Eye (tissue), 1 donor: ENCODE measurements at regions not wholly inside any gene's neighbourhood (a gene's known extent, or its start where the extent isn't known, plus 50 kb on each side); places are given as distances from the start of the nearest gene placed in this dataset.
"Not testable (repeated sequence)": the region's sequence is repeated elsewhere in the genome, so short reads cannot be mapped to it uniquely, and the experiment has no call there.

Experiments
- DNase-seq: peaks from one replicate; pipeline ENCODE4 v3.0.0-alpha.2; 2015

DNA sequence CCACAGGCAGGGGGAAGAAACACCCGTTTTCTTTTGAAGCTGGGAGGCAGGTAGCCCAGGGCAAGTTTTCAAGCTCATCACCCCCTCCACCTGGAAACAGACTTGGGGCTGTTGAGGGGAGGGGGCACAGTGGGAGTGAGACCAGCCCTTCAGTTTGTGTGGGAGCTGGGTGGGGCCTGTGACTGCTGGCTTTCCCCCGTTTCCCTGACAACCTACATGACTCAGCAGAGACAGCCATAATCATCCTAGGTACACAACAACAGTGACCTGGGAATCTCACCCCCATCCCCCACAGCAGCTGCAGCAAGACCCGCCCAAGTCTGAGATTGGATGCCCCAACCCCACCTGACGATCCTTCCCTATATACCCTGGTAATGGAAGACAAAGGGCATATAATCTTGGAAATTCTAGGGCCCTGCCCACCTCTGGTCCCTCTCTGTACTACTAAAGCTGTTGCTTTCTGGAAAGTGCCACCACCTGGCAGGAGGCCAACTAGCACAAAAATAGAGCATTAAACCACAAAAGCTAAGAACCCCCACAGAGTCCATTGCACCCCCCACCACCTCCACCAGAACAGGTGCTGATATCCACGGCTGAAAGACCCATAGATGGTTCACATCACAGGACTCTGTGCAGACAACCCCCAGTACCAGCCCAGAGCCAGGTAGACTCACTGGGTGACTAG, 422.2 kb upstream of the SGO1 start:
- no peak for DNase-seq

DNA sequence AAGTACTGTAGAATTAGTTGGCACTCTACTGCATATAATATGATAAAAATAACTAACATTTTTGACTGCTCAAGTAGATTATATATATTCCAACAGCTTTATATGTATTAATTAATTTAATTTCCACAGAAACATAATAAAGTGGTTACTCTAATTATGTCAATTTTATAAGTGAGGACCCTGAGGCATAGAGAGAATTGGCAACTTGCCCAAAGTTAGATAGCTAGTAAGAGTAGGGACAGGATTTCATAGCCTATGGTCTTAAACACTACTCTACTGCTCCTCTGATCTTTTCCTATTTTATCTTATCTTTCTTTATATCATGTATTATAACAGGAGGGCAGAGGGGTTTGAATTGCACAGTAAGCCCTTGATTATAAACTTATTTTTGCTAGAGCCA, 418.7 kb upstream of the SGO1 start:
- no peak for DNase-seq

DNA sequence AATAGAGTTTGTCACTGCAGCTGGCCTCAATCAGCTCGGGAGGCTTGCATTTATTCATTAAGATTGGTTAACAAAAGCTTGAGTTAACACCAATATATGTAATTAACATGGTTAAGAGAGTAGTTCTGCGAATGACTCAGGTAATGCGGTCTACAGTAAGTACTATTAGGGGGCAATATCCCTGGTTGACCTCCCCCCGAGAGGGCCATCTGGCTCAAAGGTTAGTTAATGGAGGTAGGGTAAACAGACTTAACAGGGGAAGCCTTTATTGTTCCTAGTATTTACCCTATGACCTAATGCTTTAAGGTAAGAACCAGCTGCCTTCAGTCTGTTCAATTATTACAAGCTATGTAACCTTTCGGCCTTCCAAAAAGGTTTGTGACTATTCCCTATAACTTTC, 403.3 kb upstream of the SGO1 start:
- no peak for DNase-seq

DNA sequence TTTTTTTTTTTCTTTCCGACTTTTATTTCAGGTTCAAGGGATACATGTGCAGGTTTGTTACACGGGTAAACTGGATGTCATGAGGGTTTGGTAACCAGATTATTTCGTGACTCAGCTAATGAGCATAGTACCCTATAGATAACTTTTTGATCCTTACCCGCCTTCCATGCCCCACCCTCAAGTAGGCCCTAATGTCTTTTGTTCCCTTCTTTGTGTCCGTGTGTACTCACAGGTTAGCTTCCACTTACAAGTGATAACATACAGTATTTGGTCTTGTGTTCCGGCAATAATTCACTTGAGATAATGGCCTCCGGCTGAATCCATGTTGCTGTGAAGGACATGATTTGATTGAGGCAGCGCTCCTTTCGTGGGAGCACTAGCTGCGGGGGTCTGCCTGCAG, 402.8 kb upstream of the SGO1 start:
- no peak for DNase-seq

DNA sequence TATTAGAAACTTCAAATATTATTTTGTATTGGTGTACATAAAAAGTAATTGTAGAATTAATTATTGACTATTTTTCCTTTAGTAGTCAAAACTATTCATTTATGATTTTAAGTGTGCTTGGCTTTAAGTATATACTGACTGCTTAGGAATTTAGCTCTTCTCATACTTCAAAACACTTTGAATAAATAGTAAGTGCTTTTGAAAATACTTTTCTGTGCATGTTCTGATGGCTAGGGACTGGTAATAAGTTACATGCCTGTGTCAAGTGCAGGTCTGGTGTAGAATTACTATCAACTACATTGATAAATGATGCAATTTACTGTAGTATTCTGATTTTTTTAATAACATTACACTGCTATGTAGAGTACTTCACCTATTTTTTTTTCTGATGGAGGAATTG, 397.6 kb upstream of the SGO1 start:
- no peak for DNase-seq

DNA sequence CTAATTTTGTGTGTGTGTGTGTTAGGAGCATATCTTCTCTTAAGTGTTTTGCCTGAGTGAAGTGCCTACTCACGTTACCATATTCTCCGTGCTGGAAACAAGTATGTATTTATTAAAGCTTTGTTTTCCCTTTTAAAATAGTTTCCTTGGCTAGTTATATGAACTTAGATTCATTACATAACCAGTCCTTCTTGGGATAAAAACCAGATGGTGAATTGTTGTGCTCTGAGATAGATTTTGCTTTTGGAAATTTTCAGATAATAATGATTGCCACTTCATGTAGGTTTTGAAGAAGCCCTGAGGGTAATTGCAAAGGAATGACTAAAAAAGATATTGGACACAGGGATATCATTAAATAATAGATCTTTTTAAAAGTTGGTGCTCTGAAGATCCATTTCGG, 390.2 kb upstream of the SGO1 start:
- peak; percentile 11 for DNase-seq

DNA sequence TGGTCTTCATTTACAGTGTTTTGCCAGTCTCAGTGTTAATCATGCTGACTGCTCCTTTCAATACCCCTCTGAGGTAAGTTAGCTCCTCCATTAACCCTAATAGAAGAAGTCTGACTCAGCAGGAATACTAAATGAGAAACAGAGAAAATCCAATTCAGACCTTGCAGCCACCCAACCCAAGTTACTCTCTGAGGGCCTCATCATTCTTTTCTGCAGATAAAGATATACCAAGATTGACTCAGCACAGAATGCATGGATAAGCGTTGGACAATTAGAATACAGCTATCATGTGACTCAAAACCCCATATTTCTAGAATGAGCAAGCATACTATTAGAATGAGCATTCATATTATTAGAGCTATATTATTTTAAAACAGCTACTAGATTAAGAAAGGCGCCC, 389.1 kb upstream of the SGO1 start:
- no peak for DNase-seq

DNA sequence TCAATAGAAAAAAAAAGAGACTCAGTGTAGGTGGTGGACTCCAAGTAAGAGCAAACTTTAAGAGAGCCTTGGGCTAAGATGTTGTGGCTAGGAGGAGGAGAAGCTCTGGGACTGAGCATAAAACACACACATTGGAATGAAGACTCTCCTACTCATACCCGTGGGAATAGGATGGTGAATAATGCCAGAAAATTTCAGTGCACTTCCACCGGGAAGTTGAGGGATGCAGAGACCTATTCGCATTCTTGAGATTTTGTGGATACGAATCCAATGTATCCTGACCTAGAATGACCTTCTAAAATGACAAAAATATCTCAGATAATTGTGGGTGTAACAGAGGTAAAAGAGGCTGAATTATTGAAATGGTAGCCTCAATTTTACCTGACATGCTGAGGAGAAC, 388.7 kb upstream of the SGO1 start:
- DNase-seq = peak; percentile 3

DNA sequence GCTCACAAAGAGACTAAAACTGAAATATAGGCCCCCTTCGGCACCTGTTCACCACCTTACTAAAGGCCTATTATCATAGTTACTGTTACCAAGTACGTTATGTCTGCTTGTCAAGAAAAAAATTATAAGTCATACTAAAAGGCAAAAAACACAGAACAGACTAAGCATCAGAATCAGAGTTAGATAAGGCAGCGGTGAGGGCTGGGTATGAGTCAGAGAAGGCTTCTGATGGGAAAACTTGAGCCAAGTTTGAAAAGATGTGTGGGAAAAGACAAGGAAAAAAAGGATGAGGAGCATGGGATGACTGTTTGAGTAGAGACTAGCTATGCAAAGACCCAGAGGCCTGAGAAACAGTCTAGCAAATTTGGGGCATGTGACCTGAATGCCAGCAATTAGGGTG, 387.2 kb upstream of the SGO1 start:
- DNase-seq = no peak

DNA sequence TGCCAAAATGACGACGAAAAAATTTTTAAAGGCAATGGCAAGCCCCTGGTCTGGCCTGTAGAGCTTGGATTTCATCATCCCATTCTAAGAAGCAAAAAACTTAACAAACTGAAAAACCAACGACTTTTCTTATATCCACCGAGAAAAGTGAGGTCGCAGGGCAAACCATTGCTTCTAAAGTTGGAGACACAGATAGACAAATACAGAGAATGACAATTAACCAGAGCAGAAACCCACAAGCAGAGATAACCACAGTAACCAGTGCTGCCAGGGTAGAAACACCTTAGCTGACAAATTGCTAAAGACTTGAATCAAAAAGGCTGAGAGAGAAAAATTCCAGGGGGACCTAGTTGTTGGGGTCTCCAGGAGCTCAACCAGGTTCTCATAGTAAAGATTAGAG, 386.5 kb upstream of the SGO1 start:
- DNase-seq = no peak

DNA sequence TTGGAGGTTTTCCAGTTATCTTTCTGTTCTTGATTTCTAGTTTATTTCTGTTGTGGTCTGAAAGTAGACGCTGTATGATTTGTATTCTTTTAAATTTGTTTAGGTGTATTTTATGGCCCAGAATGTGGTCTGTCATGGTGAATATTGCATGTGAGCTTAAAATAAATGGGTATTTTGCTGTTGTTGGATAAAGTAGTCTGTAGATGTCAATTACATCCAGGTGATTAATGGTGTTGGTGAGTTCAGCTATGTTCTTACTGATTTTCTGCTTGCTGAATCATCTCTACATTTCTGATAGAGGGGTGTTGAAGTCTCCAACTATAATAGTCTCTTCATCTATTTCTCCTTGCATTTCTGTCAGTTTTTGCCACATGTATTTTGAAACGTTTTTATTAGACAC, 383.3 kb upstream of the SGO1 start:
- DNase-seq = no peak

DNA sequence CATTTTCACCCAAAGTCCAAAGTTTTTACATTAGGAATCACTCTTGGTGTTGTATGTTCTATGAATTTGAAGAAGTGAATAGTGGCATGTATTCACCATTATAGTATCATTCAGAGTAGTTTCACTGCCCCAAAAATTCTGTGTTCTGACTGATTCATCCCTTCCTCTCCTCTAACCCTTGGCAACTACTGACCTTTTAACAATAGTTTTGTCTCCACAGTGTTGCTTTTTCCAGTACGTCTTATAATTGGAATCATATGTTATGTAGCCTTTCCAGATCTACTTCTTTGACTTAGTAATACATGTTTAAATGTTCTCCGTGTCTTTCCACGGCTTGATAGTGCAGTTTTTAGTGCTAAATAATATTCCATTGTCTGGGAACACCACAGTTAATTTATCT, 379.0 kb upstream of the SGO1 start:
- DNase-seq = no peak

DNA sequence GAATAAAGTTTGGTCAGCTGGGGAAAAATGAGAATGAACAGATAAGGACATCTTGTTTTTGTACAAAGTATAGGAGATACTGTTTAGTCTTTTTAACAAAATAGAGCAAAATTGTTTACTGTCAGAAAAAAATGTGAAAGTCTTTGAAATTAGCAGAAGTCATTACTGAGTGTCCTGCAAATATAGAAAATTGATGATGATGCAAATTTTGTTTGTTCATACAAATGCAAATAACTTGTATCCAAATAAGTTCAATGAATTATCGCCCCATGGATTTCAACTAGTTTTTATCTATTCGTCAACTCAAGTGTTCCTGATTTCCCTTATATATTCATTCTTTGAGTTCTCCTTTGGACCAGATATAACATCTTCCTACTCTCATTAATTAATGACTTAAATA, 378.0 kb upstream of the SGO1 start:
- DNase-seq = no peak

DNA sequence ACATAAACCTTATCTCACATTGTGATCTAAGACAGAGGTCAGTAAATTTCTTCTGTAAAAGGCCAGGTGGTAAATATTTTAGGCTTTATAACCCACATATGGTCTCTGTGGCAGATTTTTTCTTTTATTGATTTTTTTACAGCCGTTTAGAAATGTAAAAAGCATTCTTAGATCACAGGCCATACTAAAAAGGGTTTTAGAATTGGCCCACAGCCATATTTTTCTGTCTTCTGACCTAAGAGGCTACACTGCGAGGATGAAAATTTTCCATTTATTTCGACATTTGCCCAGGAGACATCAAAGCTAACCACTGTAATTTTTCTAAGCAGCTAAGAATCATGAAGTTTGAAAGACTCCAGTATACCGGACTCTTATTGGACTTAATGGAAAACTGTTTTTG, 377.2 kb upstream of the SGO1 start:
- no peak for DNase-seq

DNA sequence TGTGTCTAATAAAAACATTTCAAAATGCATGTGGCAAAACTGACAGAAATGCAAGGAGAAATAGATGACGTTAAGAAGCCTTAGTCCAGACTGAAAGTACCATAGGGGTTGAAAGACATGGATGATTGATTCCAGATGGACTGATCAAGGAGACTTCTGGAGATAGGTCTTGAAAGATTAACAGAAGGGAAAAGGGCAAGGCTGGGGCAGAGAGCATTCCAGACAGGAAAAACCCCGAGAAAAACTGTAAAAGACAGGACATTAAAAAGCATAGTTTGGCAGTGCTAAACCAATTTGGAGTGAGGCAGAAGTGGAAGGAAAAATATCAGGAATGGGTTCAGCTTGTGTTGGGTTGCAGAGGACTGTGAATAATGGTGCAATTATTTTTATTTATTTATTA, 375.2 kb upstream of the SGO1 start:
- peak; percentile 6 for DNase-seq

DNA sequence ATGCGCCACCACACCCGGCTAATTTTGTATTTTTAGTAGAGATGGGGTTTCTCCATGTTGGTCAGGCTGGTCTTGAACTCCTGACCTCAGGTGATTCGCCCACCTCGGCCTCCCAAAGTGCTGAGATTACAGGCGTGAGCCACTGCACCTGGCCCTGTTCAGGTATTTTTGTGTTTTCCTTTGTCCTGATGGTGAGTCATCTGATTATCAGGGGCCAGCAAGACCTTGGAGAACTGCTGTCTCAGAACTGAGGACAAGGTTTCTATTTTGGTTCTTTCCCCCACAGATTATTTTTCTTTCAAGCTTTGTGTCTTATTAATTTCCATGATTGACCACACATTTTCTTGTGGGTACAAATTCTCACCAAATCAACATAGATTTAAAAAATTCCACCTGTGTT, 374.4 kb upstream of the SGO1 start:
- not testable (repeated sequence) for DNase-seq

DNA sequence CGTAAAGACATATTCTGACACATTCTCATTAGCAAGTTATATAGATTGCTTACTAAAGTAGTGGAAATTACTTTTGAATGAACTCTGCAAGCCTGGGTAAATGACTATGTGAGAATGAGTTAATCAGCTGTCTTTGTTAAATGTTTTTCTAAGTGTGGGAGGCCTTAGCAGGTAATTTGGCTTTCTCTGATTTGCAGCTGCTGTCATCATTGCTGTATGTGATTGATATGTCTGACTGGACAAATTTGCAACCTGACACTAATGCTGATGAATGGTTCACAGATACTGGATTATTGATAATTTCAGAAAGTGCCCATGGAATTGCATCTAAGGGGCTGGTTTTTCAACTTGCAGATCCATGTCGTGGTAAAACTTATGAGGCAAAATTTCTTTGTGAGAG, 372.2 kb upstream of the SGO1 start:
- DNase-seq = peak; percentile 13

DNA sequence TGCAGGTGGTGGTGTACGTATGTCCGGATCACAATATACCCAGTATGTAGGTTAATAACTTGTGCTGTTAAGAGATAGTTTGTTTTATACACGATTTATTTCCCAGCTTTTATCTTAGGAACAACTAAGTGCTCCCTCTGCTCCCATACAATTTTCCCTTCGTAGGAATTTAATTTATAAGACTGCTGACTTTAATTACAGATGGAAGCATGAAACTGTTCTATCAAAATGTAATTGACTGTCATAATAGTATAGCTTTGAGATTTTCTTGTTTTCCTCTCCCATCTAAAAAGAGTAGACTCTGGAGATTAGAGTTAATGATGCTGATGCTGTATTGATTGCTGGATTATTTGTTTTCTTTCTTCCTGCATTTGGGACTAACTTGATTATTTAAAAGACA, 370.7 kb upstream of the SGO1 start:
- DNase-seq = no peak

DNA sequence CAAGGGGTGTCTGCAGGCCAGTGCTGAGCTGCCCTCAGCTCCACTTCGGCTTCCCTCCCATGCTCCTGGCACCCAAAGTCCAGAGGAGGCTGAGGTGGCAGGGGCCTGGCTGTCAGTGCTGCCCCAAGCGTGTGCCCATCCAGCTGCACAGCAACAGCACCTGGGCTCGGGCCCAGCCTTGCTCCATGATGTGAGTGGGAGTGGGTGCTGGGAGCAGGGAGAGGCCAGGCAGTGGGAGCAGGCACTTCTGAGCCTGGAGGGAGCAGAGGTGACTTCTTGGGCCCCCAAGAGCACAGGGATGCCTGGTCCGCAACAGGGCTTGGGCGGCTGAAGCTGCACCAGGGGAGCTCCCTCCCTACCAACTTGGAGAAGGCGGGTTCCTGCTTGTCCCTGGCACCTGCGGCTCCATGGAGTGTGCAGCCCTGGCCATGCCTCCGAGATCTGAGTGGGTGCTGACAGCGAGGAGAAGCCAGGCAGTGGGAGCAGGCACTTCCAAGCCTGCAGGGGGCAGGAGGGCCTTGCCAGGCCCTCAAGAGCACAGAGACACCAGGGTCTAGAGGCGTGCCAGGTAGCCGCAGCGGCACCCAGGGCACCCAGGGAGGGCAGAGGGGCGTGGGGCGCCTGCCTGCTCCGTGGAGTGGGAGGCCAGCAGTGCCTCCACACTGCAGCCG, 366.7 kb upstream of the SGO1 start:
- DNase-seq = no peak

DNA sequence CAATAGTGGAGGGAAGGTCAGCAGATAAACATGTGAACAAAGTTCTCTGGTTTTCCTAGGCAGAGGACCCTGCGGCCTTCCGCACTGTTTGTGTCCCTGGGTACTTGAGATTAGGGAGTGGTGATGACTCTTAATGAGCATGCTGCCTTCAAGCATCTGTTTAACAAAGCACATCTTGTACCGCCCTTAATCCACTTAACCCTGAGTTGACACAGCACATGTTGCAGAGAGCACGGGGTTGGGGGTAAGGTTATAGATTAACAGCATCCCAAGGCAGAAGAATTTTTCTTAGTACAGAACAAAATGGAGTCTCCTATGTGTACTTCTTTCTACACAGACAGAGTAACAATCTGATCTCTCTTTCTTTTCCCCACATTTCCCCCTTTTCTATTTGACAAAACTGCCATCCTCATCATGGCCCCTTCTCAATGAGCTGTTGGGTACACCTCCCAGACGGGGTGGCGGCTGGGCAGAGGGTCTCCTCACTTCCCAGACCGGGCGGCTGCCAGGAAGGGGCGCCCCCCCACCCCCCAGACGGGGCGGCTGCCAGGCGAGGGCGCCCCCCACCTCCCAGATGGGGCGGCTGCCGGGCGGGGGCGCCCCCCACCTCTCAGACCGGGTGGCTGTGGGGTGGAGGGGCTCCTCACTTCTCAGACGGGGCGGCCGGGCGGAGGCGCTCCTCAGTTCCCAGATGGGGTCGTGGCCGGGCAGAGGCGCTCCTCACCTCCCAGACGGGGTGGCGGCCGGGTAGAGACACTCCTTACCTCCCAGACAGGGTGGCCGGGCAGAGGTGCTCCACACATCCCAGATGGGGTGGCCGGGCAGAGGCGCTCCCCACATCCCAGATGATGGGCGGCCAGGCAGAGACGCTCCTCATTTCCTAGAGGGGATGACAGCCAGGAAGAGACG, 361.6 kb upstream of the SGO1 start:
- not testable (repeated sequence) for DNase-seq

DNA sequence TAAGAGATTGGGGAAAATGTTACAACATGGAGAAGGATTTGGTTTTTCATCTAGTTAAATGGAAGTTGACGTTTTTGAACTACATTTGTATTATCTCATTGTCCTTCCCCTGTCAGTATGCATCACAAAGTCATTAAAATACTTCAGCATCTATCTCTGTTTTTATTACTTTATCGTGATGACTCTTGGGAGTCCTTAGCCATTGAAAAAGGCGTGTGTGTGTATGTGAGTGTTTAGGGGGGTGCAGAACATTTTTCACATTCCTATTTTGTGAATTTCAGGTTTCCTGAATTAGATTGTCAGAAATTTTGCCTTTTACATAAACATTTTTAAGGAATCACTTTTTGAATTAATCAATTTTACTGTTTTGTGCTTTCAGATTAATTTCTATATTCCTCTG, 360.6 kb upstream of the SGO1 start:
- no peak for DNase-seq

DNA sequence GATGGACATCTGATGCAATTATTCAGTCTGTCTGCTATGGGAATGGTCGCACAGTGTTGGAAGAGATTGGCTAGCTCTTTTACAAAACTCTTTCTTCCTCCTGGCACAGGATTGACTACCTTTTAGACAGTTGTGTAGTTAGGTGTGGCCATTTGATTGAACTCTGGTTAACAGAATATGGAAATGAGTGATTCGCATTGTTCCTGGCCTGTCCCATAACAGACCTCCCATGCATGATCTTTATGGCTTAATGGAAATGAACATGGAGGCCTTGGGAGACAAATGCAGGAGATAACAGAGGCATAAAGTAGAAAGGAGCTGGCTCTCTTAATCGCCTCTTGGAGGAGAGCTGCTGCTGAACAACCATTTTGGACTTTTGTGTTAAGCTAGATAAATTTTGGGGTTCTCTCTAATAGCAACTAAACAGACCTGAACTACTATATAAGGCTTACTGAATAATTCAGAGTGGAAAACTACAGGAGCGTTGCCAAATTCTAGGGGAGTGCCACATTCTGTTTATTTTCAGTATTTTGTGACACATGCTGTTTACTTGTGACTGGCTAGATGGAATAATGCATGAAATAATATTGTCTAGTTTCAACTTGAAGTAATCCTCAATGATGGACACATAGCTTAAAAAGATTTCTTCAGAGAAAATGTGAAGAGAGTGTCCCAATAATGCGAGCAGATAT, 357.7 kb upstream of the SGO1 start:
- no peak for DNase-seq

DNA sequence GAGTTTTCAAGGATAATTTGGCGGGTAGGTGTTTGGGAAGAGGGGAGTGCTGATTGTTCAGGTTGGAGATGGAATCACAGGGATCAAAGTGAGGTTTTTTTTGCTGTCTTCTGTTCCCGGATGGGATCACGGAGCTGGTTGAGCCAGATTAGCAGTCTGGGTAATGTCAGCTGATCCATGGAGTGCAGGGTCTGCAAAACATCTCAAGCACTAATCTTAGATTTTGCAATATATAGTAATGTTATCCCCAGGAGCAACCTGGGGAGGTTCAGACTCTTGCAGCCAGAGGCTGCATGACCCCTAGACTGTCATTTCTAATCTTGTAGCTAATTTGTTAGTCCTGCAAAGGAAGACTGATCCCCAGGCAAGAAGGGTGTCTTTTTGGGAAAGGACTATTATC, 354.1 kb upstream of the SGO1 start:
- DNase-seq = no peak
